Astrocyte (in vitro differentiated cells and primary cell): ENCODE measurements at regions not wholly inside any gene's neighbourhood (a gene's known extent, or its start where the extent isn't known, plus 50 kb on each side); places are given as distances from the start of the nearest gene placed in this dataset.

ENCODE experiments used
- DNase-seq: peaks from one replicate; pipeline ENCODE4 v3.0.0-alpha.2; 2010; ENCODE audit warnings: low read depth
- FAIRE-seq: peaks from 2 replicates; lab custom pipeline; 2011; peaks lifted over from hg19 to GRCh38; lab: Jason Lieb, UNC
- H2AFZ ChIP-seq: 2 replicates; pipeline ENCODE4 v1.6.0; 2012; ENCODE audit warnings: low read depth, low read length, inconsistent platforms
- H3K27ac ChIP-seq: 2 replicates; pipeline ENCODE4 v1.5.1; 2011; ENCODE audit warnings: low read depth, low read length, inconsistent platforms
- H3K27me3 ChIP-seq: 2 replicates; pipeline ENCODE4 v1.6.0; 2011; ENCODE audit warnings: low read length, inconsistent platforms; ENCODE audit not compliant: insufficient read depth
- H3K36me3 ChIP-seq: 2 replicates; pipeline ENCODE4 v1.5.1; 2011; ENCODE audit warnings: low read length, inconsistent platforms; ENCODE audit not compliant: insufficient read depth
- H3K4me1 ChIP-seq: 2 replicates; pipeline ENCODE4 v1.5.1; 2011; ENCODE audit warnings: low read length, inconsistent platforms; ENCODE audit not compliant: insufficient read depth
- H3K4me2 ChIP-seq: 2 replicates; pipeline ENCODE4 v1.6.0; 2012; ENCODE audit warnings: low read length, inconsistent platforms
- H3K4me3 ChIP-seq: 2 replicates; pipeline ENCODE4 v1.5.1; 2011; ENCODE audit warnings: low read depth, mild to moderate bottlenecking, low read length, inconsistent platforms; ENCODE audit not compliant: insufficient read depth
- H3K79me2 ChIP-seq: 2 replicates; pipeline ENCODE4 v1.6.0; 2012; ENCODE audit warnings: mild to moderate bottlenecking, low read length, inconsistent platforms; ENCODE audit not compliant: insufficient read depth
- H3K9ac ChIP-seq: 2 replicates; pipeline ENCODE4 v1.6.0; 2012; ENCODE audit warnings: mild to moderate bottlenecking, low read length, inconsistent platforms
- H3K9me3 ChIP-seq: 2 replicates; pipeline ENCODE4 v1.5.1; 2012; ENCODE audit warnings: low read depth, mild to moderate bottlenecking, low read length, inconsistent platforms; ENCODE audit not compliant: insufficient read depth
- H4K20me1 ChIP-seq: 2 replicates; pipeline ENCODE4 v1.6.0; 2012; ENCODE audit warnings: low read length, inconsistent platforms; ENCODE audit not compliant: insufficient read depth
- H3K27ac Mint-ChIP-seq: one replicate; pipeline ENCODE4 v1.8.0; 2021; ENCODE audit warnings: mild to moderate bottlenecking, mixed read lengths; ENCODE audit not compliant: unreplicated experiment
- H3K27me3 Mint-ChIP-seq: one replicate; pipeline ENCODE4 v1.8.0; 2021; ENCODE audit warnings: low read depth, mixed read lengths; ENCODE audit not compliant: unreplicated experiment
- H3K36me3 Mint-ChIP-seq: one replicate; pipeline ENCODE4 v1.8.0; 2021; ENCODE audit warnings: low read depth, mixed read lengths; ENCODE audit not compliant: unreplicated experiment
- H3K4me1 Mint-ChIP-seq: one replicate; pipeline ENCODE4 v1.8.0; 2021; ENCODE audit warnings: low read depth, mixed read lengths; ENCODE audit not compliant: unreplicated experiment
- H3K4me3 Mint-ChIP-seq: one replicate; pipeline ENCODE4 v1.8.0; 2021; ENCODE audit warnings: mild to moderate bottlenecking, moderate library complexity, mixed read lengths; ENCODE audit not compliant: unreplicated experiment
- H3K9me3 Mint-ChIP-seq: one replicate; pipeline ENCODE4 v1.8.0; 2021; ENCODE audit warnings: mild to moderate bottlenecking, mixed read lengths; ENCODE audit not compliant: unreplicated experiment
- EZH2 ChIP-seq: IDR thresholded peaks from 2 replicates; pipeline ENCODE4 v1.6.1; 2012; ENCODE audit warnings: mild to moderate bottlenecking, low read length, inconsistent platforms; ENCODE audit not compliant: insufficient read depth
- TF ChIP-seq, protein P1 (sequence below): IDR thresholded peaks from 2 replicates; pipeline ENCODE4 v1.5.1; 2011; ENCODE audit warnings: low read depth, mild to moderate bottlenecking, inconsistent platforms, low read length, moderate library complexity; ENCODE audit not compliant: insufficient read depth

DNA sequence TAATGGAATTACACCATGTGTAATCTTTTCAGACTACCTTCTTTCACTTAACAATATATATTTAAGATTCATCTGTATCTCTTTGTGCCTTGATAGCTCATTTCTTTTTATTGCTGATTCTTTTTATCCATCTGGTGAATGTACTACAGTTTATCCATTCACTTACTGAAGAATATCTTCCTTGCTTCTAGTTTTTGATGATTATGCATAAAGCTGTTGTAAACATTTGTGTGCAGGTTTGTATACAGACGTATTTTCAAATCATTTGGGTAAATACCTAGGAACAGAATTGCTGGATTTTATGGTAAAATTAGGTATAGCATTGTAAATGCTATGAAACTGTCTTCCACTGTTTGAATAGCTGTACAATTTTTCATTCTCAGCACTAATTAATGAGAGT, 592.6 kb upstream of the HS6ST1 start:
- Histone ChIP-seq H3K36me3 (no peaks in the 10 kb centered on the region), H3K9ac (no peak overlapping the region), H3K79me2 (no peaks in the 10 kb centered on the region), H3K4me1 (no peaks in the 10 kb centered on the region), H3K9me3 (no peaks in the 10 kb centered on the region), H2AFZ (no peak overlapping the region), H3K27ac (no peak overlapping the region), H3K4me2 (no peak overlapping the region), H3K27me3 (no peaks in the 10 kb centered on the region), H4K20me1 (no peaks in the 10 kb centered on the region), H3K4me3 (no peak overlapping the region)
- H3K27me3 Mint-ChIP-seq = no peaks in the 10 kb centered on the region
- DNase-seq (no peak), FAIRE-seq (no peak)
- TF ChIP-seq, protein P1, sequence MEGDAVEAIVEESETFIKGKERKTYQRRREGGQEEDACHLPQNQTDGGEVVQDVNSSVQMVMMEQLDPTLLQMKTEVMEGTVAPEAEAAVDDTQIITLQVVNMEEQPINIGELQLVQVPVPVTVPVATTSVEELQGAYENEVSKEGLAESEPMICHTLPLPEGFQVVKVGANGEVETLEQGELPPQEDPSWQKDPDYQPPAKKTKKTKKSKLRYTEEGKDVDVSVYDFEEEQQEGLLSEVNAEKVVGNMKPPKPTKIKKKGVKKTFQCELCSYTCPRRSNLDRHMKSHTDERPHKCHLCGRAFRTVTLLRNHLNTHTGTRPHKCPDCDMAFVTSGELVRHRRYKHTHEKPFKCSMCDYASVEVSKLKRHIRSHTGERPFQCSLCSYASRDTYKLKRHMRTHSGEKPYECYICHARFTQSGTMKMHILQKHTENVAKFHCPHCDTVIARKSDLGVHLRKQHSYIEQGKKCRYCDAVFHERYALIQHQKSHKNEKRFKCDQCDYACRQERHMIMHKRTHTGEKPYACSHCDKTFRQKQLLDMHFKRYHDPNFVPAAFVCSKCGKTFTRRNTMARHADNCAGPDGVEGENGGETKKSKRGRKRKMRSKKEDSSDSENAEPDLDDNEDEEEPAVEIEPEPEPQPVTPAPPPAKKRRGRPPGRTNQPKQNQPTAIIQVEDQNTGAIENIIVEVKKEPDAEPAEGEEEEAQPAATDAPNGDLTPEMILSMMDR = no peak
- TF ChIP-seq EZH2 = no peak
- H3K4me1 Mint-ChIP-seq = no peaks in the 10 kb centered on the region
- H3K27ac Mint-ChIP-seq = no peak overlapping the region
- no peak overlapping the region for H3K4me3 Mint-ChIP-seq
- H3K9me3 Mint-ChIP-seq = peaks cover 3% of the 10 kb centered on the region
- no peaks in the 10 kb centered on the region for H3K36me3 Mint-ChIP-seq

DNA sequence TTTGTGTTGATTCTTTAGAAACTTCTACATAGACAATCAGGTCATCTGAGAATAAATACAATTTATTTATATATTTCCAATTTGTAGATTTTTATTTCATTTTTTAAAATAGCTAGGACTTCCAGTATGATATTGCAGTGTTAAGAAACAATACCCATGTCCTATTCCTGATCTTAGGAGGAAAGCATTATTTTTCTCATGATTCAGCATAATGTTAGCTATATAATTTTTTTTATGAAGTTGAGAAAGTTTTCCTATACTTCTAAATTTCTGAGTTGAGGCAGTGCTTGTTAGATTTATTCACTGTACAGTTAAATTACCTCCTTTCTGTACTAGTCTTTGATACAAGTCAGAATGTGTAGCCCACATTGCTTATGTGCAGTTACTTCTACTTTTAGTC, 595.7 kb upstream of the HS6ST1 start:
- Histone ChIP-seq H3K36me3 (no peaks in the 10 kb centered on the region), H4K20me1 (no peaks in the 10 kb centered on the region), H3K9me3 (no peaks in the 10 kb centered on the region), H2AFZ (no peak overlapping the region), H3K79me2 (no peaks in the 10 kb centered on the region), H3K9ac (no peak overlapping the region), H3K4me1 (no peaks in the 10 kb centered on the region), H3K4me3 (no peak overlapping the region), H3K27ac (no peak overlapping the region), H3K27me3 (no peaks in the 10 kb centered on the region), H3K4me2 (no peak overlapping the region)
- peaks cover 6% of the 10 kb centered on the region for H3K9me3 Mint-ChIP-seq
- FAIRE-seq (no peak), DNase-seq (no peak)
- TF ChIP-seq EZH2 = no peak
- TF ChIP-seq, protein P1 = no peak
- no peak overlapping the region for H3K27ac Mint-ChIP-seq
- no peaks in the 10 kb centered on the region for H3K36me3 Mint-ChIP-seq
- no peaks in the 10 kb centered on the region for H3K4me1 Mint-ChIP-seq
- no peaks in the 10 kb centered on the region for H3K27me3 Mint-ChIP-seq
- no peak overlapping the region for H3K4me3 Mint-ChIP-seq

DNA sequence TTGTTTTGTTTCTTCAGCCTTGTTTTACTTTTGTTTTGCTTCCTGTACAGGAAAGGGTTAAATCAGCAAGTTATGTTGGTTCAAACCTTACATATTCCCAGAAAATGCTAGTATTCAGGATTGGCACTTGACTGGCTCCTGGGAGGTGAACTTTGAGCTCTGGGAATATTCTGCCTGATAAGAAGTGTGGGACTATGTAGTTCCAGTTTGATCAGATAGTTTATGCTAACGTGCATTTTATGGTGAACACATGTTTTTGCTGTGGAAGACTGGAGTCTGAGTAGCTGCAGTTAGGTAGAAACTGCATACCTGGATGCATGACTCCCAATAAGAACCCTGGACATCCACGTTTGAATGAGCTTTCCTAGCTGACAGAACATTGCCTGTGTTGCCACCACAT, 603.1 kb upstream of the HS6ST1 start:
- H4K20me1 ChIP-seq = no peaks in the 10 kb centered on the region
- H3K27me3 Mint-ChIP-seq = peaks cover 2% of the 10 kb centered on the region
- no peaks in the 10 kb centered on the region for H3K36me3 Mint-ChIP-seq
- no peaks in the 10 kb centered on the region for H3K27me3 ChIP-seq
- no peaks in the 10 kb centered on the region for H3K4me1 Mint-ChIP-seq
- TF ChIP-seq, protein P1 = no peak
- TF ChIP-seq EZH2 = no peak
- no peak overlapping the region for H3K4me3 ChIP-seq
- FAIRE-seq (no peak), DNase-seq (no peak)
- no peak overlapping the region for H2AFZ ChIP-seq
- H3K36me3 ChIP-seq = no peaks in the 10 kb centered on the region
- no peak overlapping the region for H3K27ac Mint-ChIP-seq
- H3K4me2 ChIP-seq = no peak overlapping the region
- no peak overlapping the region for H3K4me3 Mint-ChIP-seq
- no peaks in the 10 kb centered on the region for H3K79me2 ChIP-seq
- no peaks in the 10 kb centered on the region for H3K4me1 ChIP-seq
- H3K9ac ChIP-seq = no peak overlapping the region
- peaks cover 5% of the 10 kb centered on the region for H3K9me3 Mint-ChIP-seq
- no peaks in the 10 kb centered on the region for H3K9me3 ChIP-seq
- H3K27ac ChIP-seq = no peak overlapping the region
